Transverse colon (tissue), 3 donors: ENCODE measurements at regions not wholly inside any gene's neighbourhood (a gene's known extent, or its start where the extent isn't known, plus 50 kb on each side); places are given as distances from the start of the nearest gene placed in this dataset.

Source experiments
- EP300 ChIP-seq: sonication (generic); formaldehyde crosslinking; IDR thresholded peaks from one replicate; pipeline ENCODE4 v1.6.1; 2017; ENCODE audit warnings: antibody characterized with exemption, low read depth
- POLR2A ChIP-seq: fragments of 450-650 bp; IDR thresholded peaks from one replicate; pipeline ENCODE4 v1.6.1; 2016; ENCODE audit warnings: antibody characterized with exemption, mild to moderate bottlenecking, moderate library complexity
- TF ChIP-seq, protein P1 (sequence below), 5 experiments: fragments of 200-600 bp in 3 of 5; fragments of 450-650 bp in 2 of 5; sonication (generic) in 3 of 5; IDR thresholded peaks; 1 replicate in 2 of 5; 2 replicates in 3 of 5; pipeline ENCODE4 v1.5.1; 2016 to 2017; ENCODE audit warnings: antibody characterized with exemption in 5 of 5, inconsistent platforms in 3 of 5, mild to moderate bottlenecking in 2 of 5, moderate library complexity in 1 of 5

DNA sequence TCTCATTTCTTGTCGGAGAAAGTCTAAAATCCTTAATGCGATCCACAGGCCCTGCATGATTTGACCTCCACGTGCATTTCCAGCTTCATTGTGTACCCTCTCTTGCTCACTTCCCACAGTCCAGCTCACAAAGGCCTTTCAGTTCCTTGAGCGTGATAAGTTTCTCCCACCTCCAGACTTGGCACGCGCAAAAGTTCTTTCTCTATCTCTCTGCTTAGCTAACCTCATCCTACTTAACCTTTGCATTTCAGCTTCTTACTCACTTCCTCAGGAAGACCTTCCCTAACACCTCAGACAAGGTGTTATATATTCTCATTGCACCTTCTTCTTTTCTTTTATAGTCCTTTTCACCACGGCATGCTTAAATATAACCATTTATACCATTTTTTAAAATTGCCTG, 124.8 kb upstream of the XPO1 start:
- TF ChIP-seq, protein P1, sequence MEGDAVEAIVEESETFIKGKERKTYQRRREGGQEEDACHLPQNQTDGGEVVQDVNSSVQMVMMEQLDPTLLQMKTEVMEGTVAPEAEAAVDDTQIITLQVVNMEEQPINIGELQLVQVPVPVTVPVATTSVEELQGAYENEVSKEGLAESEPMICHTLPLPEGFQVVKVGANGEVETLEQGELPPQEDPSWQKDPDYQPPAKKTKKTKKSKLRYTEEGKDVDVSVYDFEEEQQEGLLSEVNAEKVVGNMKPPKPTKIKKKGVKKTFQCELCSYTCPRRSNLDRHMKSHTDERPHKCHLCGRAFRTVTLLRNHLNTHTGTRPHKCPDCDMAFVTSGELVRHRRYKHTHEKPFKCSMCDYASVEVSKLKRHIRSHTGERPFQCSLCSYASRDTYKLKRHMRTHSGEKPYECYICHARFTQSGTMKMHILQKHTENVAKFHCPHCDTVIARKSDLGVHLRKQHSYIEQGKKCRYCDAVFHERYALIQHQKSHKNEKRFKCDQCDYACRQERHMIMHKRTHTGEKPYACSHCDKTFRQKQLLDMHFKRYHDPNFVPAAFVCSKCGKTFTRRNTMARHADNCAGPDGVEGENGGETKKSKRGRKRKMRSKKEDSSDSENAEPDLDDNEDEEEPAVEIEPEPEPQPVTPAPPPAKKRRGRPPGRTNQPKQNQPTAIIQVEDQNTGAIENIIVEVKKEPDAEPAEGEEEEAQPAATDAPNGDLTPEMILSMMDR (IDR thresholded peaks at IDR 0.05) = no peak
- TF ChIP-seq POLR2A (no peak), EP300 (no peak)
